Heart left ventricle (tissue), 13 donors: ENCODE measurements at regions not wholly inside any gene's neighbourhood (a gene's known extent, or its start where the extent isn't known, plus 50 kb on each side); places are given as distances from the start of the nearest gene placed in this dataset.

Source experiments
- CTCF ChIP-seq, 12 donors: fragments of 200-600 bp; sonication (generic) in 4 of 12; IDR thresholded peaks; one replicate each; pipeline versions ENCODE4 v1.5.0 to v1.8.0; 2018 to 2022; ENCODE audit warnings: antibody characterized with exemption in 12 of 12, mild to moderate bottlenecking in 5 of 12
- POLR2A ChIP-seq, 2 donors: fragments of 450-650 bp; IDR thresholded peaks; one replicate each; pipeline ENCODE4 v1.6.1; 2017; ENCODE audit warnings: antibody characterized with exemption in 2 of 2, mild to moderate bottlenecking in 2 of 2, moderate library complexity in 2 of 2
- donor health status: ischemic (EF 13 %, LVEDD 7.1; RV severe dilation, severe dysfunction).
- donor health status: DM: no; HTN: yes; CAD: no.
- donor health status: DM: no; HTN: no; CAD: no.
- donor health status: ischemic (EF 25% LVEDD 6.9; RV normal size, moderate dysfunction).
- donor health status: ischemic (EF 25% LVEDD 5.7; RV mildly dilated, moderate dysfunction).
- donor health status: ischemic (EF 35%, LVEDD 5.7; RV mildly dilated, moderate dysfunction).
- donor health status: nonischemic (EF 11% LVEDD 7.7; RV severe dilation, severe dysfunction).
- donor health status: DM: yes; HTN: yes; CAD: no.
- donor health status: PGD.
- donor health status: ischemic (EF 29% LVEDD 5.4; RV normal size, mild dysfunction).
- donor health status: nonischemic (EF 23%, LVEDD 6.1; RV moderate dilation, normal function).

DNA sequence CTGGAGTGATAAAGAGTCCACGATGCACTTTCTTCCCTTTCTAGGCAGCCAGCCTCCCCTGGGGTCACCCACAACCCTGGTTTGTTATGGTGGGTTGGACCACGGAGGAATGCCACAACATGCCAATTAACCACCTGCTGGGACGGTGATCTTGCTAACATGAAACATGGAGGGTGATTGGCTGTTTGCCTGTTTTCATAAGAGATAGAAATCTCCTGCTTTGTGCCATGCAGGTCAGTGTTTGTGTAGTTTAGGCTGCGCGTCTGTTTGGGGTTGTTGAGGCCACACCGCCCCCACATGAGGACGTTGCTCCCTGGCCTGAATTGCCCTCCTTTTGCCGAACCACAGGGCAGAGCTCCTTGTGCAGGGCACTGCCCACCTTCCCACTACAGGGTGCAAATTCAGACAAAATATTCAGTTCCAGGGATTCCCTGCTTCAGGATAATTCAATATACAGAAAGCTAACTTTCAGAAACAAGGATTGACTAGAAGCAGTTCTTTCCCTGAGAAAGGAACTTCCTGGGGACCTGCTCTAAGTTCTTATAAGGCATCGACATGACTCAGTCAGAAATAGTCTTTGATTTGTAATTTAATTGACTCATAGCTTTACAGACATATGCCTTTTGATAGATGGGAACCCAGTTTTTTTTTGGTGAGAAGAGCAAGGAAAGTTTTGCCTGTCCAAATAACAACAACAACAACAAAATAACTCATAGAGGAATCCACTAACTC lies 427.6 kb downstream of the GADD45G start:
- TF ChIP-seq CTCF (IDR thresholded peaks at IDR 0.05) (no peak), POLR2A (IDR thresholded peaks at IDR 0.05) (no peak)
